HFF-Myc (cell line): ENCODE measurements at regions not wholly inside any gene's neighbourhood (a gene's known extent, or its start where the extent isn't known, plus 50 kb on each side); places are given as distances from the start of the nearest gene placed in this dataset.

Experiments
- DNase-seq: peaks from one replicate; pipeline ENCODE4 v3.0.0-alpha.2; 2011; ENCODE audit warnings: low read depth; ENCODE audit errors: extremely low read depth
- H3K4me3 ChIP-seq: replicated peaks from 2 replicates; pipeline ENCODE4 v1.5.1; 2011; ENCODE audit warnings: low read depth, mild to moderate bottlenecking, control low read depth, low read length
- TF ChIP-seq, protein P1 (sequence below): IDR thresholded peaks from 2 replicates; pipeline ENCODE4 v1.5.1; 2012; ENCODE audit warnings: mild to moderate bottlenecking, low read depth, low read length, control low read depth; ENCODE audit errors: missing control alignments

DNA sequence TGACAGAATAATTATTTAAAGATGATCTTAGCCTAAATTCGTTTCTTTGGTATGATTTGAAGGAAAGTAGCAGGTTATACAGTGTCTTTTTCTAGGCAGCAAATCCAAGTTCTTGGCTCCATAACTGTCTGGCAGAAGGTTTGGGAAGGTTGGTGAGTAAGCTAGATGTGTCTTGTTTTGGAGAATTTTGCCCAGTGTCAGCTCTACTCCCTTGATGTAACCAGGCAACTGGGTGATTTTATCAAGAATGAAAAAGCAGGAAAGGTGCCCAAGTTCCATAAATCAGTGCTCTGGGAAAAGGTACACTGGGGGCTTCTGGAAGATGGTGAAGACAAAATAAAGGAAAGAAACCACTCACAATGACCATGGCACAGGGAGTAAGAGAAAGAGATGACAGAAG lies 71.5 kb upstream of the USP47 start:
- H3K4me3 ChIP-seq, result no peak overlapping the region
- no peak for DNase-seq
- TF ChIP-seq, protein P1, sequence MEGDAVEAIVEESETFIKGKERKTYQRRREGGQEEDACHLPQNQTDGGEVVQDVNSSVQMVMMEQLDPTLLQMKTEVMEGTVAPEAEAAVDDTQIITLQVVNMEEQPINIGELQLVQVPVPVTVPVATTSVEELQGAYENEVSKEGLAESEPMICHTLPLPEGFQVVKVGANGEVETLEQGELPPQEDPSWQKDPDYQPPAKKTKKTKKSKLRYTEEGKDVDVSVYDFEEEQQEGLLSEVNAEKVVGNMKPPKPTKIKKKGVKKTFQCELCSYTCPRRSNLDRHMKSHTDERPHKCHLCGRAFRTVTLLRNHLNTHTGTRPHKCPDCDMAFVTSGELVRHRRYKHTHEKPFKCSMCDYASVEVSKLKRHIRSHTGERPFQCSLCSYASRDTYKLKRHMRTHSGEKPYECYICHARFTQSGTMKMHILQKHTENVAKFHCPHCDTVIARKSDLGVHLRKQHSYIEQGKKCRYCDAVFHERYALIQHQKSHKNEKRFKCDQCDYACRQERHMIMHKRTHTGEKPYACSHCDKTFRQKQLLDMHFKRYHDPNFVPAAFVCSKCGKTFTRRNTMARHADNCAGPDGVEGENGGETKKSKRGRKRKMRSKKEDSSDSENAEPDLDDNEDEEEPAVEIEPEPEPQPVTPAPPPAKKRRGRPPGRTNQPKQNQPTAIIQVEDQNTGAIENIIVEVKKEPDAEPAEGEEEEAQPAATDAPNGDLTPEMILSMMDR, result no peak

DNA sequence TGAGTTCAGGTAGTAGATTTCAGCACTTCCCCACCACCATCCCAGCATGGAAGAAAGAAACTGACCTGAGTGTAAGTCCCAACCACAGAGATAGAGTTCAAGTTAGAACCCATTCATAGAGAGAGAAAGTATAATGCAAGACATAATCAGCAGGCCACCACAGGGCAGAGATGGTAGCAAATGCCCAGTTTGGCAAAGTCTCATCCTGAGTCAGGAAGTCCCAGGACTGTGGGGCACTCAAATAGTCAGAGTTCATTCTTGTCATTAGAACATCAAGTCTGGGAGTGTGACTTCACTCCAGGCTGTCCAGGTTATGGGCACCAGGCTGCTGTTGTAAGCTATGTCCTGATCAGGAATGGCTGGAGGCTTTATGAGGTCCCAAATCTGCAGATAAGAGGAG lies 72.0 kb upstream of the USP47 start:
- TF ChIP-seq, protein P1, result no peak
- no peak for DNase-seq

DNA sequence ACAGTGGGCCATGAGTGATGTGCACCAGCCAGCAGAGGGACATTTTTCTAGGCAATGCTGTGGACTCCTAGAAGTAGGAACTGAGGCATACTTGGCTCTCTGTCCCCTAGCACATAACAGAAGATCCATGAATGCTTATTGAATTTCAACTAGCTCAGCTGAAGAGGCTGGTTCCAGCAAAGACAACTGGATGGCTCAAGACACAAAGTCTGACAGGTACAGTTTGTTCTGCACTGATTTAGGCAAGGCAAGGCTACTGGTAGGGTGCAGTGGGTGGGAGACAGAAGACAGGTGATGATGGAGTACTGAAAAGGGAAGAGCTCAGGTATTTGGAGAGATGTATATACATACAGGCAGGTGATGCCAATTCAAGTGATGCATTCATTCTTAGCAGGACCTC lies 72.4 kb upstream of the USP47 start:
- TF ChIP-seq, protein P1, result no peak
- no peak for DNase-seq
- H3K4me3 ChIP-seq, result no peak overlapping the region

More for the DNA sequence above, 72.0 kb upstream of the USP47 start:
- H3K4me3 ChIP-seq, result no peak overlapping the region

DNA sequence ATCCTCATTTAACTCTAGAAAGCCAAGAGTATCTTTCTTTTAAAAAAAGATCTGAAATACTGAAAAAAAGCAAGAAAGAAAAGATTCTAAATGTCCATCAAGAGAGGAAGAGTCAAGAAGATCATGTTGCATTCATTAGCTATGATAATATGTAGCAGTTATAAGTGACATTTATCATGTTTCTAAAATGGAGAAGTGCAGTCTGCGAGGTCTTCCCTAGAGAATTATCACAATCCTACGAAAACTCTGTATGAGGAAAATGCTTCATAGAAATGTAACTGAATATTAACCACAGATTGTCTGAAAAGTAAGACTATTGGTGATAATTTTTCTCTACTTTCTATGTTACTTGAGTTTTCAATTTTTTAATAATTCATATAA lies 77.4 kb upstream of the USP47 start:
- H3K4me3 ChIP-seq, result no peak overlapping the region
- no peak for DNase-seq
- TF ChIP-seq, protein P1, result no peak

DNA sequence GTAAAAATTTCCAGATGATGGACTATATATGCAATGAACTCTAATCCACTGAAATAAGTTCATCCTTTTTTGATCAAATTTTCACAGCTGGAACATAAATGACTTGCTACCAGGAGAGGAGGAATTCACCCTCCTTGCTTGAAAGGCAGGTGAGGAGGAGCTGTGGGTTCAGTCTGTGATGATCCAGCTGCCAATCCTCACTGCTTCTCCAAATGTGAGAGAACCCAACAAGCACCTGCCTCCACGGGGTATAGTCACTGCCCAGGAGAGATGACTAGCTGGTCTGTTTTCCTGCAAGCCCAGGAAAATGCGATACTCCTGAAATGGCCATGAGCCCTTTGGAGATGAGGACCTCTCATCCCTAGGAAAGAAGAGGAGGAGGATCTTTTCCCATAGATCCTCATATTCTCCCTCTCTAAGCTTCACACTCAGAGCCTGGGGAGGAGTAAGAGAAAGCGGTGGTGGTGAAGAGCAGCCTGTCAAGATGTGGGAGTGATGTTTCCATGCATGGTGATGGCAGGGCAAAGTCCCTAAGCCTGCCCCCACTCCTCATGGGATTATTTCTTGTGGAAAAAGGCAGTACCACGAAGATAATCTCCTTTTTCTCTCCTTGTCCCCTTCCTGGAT lies 77.9 kb upstream of the USP47 start:
- DNase-seq, result no peak
- H3K4me3 ChIP-seq, result no peak overlapping the region
- TF ChIP-seq, protein P1, result no peak

DNA sequence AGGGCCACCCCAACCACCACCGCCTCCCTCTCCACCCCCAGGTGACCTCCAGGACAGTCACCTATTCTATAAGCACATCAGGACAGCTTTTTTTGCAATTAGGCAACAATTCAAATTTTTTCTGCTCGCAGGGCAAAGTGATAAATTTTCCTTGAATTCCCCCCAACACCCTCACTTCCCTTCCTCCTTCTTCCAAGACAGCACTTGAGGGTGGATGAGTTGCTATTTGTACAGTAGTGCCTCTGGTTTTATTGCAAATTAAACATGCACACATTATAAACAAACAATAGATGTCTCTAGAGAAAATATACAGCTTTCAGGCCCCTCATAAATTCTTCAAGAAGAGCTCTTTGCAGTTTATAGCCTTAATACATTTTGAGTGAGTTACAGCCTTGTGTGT lies 80.9 kb upstream of the USP47 start:
- TF ChIP-seq, protein P1, result no peak
- no peak for DNase-seq
- H3K4me3 ChIP-seq, result no peak overlapping the region
